Stomach (tissue), 4 donors: ENCODE measurements at regions not wholly inside any gene's neighbourhood (a gene's known extent, or its start where the extent isn't known, plus 50 kb on each side); places are given as distances from the start of the nearest gene placed in this dataset.

Source experiments
- POLR2AphosphoS5 ChIP-seq, 3 donors: sonication (generic); formaldehyde crosslinking; IDR thresholded peaks; one replicate each; pipeline ENCODE4 v1.6.1; 2016; ENCODE audit warnings: antibody characterized with exemption in 3 of 3
- TF ChIP-seq, protein P1 (sequence below), 7 experiments: fragments of 450-650 bp in 4 of 7; fragments of 200-600 bp in 3 of 7; sonication (generic) in 3 of 7; IDR thresholded peaks; one replicate each; pipeline ENCODE4 v1.5.1; 2016 to 2019; ENCODE audit warnings: antibody characterized with exemption in 7 of 7, control low read depth in 2 of 7, mild to moderate bottlenecking in 1 of 7

DNA sequence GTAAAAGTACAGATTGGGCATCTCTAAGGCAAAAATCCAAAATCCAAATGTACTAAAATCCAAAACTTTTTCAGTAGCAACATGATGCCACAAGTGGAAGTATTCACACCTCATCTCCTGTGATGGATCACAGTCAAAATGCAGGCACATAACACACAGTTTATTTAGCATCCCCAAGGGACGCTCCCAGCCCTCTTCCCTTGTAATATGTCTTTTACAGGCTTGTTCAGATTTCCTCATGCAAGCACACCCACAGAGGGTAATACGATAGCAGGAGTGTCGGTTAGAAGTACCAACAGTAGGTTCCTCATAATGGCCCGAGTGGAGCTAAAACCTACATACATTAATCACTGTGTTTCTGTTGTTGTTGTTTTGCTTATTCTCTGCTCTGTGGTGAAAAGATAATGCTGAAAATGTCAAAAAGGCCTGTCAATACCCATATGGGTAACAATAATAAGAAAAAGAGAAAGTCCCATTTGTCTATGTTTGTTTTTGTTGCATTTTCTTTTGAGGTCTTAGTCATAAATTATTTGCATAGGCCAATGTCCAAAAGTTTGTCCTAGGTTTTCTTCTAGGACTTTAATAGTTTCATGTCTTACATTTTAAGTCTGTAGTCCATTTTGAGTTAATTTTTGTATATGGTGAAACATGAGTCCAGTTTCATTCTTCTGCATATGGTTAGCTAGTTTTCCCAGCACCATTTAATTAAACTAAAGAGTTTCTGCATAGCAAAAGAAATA is 133.1 kb downstream of the LRIG3 start:
- TF ChIP-seq, protein P1, sequence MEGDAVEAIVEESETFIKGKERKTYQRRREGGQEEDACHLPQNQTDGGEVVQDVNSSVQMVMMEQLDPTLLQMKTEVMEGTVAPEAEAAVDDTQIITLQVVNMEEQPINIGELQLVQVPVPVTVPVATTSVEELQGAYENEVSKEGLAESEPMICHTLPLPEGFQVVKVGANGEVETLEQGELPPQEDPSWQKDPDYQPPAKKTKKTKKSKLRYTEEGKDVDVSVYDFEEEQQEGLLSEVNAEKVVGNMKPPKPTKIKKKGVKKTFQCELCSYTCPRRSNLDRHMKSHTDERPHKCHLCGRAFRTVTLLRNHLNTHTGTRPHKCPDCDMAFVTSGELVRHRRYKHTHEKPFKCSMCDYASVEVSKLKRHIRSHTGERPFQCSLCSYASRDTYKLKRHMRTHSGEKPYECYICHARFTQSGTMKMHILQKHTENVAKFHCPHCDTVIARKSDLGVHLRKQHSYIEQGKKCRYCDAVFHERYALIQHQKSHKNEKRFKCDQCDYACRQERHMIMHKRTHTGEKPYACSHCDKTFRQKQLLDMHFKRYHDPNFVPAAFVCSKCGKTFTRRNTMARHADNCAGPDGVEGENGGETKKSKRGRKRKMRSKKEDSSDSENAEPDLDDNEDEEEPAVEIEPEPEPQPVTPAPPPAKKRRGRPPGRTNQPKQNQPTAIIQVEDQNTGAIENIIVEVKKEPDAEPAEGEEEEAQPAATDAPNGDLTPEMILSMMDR (IDR thresholded peaks at IDR 0.05): no peak
- no peak for TF ChIP-seq POLR2AphosphoS5 (IDR thresholded peaks at IDR 0.05)
